GM13977 (cell line): ENCODE measurements at regions not wholly inside any gene's neighbourhood (a gene's known extent, or its start where the extent isn't known, plus 50 kb on each side); places are given as distances from the start of the nearest gene placed in this dataset.

Experiments
- DNase-seq: peaks from one replicate; pipeline ENCODE4 v3.0.0; 2012; ENCODE audit warnings: low spot score
- in situ Hi-C: fragments of 300-500 bp; cut with MboI; formaldehyde crosslinking; loops from one replicate; pipeline ENCODE4 v1.12.0; 2022; ENCODE audit warnings: low sequenced_read_pairs, low pct_unique_long_range_greater_than_20kb, mixed read lengths, inconsistent platforms; ENCODE audit not compliant: unreplicated experiment
- TF ChIP-seq, protein P1 (sequence below): IDR thresholded peaks from 2 replicates; pipeline ENCODE4 v1.5.1; 2012; ENCODE audit warnings: mild to moderate bottlenecking, control low read depth; ENCODE audit not compliant: insufficient read depth; ENCODE audit errors: extremely low read depth, missing control alignments

DNA sequence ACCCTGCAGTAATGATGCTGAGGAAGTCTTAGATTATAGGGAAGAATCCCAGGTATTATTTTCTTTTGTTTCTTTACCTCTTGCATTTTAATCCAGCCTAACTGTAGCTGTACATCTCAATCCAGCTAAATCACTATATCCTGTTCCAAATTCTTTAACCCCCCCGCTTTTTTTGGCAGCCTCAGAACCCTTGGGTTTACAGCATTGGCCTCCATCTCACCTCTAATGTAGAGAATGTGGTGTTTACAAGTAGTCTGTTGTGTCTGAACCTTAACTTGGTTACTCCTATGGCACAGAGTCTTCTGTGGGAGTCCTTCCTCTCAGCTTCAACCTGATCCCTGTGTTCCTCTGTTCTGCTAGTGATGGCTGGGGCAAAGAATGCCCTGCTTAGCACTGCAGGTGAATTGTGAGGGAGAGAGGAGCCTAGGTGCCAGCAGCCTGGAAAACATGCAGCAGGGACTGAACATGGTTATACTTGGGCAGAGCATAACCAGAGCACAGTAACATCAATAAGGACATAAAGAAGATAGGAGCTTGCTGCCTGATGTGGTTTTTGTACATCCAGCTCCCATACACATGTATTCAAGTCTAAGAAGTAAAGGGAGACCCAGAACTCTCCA lies 130.2 kb downstream of the FAM124B start:
- no peak for DNase-seq
- TF ChIP-seq, protein P1, sequence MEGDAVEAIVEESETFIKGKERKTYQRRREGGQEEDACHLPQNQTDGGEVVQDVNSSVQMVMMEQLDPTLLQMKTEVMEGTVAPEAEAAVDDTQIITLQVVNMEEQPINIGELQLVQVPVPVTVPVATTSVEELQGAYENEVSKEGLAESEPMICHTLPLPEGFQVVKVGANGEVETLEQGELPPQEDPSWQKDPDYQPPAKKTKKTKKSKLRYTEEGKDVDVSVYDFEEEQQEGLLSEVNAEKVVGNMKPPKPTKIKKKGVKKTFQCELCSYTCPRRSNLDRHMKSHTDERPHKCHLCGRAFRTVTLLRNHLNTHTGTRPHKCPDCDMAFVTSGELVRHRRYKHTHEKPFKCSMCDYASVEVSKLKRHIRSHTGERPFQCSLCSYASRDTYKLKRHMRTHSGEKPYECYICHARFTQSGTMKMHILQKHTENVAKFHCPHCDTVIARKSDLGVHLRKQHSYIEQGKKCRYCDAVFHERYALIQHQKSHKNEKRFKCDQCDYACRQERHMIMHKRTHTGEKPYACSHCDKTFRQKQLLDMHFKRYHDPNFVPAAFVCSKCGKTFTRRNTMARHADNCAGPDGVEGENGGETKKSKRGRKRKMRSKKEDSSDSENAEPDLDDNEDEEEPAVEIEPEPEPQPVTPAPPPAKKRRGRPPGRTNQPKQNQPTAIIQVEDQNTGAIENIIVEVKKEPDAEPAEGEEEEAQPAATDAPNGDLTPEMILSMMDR, result no peak
- in situ Hi-C loops, result loop anchor here (25.0 kb wide), 1 partner anchor 284 kb away; no protein-coding TSS in a partner anchor

DNA sequence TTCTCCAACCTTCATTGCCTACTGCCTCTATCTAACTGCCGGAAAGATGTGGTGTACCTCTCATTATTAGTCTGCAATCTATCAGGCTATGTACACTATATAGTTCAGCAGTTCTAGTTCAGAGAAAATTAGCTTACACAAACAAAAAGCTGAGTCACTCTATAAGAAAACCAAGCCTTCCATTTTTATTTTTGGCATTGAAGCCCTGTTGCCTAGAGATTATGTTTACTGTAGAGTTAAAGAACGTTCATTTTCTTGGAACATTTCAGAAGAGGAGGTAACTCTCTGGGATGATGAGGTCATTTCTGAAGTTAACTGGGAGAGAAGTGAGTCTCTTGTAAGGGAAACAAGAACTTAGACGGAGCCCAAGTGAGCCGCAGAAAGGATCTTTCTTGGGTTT lies 133.5 kb downstream of the FAM124B start:
- no peak for DNase-seq
- TF ChIP-seq, protein P1, result no peak
- in situ Hi-C loops, result loop anchor here (25.0 kb wide), 1 partner anchor 281 kb away; no protein-coding TSS in a partner anchor

DNA sequence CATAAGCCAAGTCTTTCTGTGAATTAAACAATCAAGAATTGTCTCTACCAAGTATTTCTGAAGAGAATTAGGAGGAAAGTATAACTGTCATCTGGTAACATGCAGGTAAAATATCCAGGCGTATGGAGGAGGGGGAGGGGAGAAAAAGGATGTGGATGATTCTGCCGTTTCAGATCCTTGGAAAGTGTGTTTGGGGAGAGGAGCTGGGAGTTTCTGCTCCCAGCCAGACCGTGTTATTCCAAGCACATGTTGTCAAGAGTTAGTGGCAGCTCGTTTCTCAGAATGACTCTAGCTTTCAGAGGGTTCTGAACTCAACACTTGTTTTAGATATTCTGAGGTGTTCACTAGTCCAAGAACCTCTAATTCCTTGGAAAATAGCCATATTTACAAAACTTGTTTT lies 137.6 kb downstream of the FAM124B start:
- in situ Hi-C loops, result loop anchor here (25.0 kb wide), 1 partner anchor 277 kb away; no protein-coding TSS in a partner anchor
- TF ChIP-seq, protein P1, result no peak
- DNase-seq, result no peak

DNA sequence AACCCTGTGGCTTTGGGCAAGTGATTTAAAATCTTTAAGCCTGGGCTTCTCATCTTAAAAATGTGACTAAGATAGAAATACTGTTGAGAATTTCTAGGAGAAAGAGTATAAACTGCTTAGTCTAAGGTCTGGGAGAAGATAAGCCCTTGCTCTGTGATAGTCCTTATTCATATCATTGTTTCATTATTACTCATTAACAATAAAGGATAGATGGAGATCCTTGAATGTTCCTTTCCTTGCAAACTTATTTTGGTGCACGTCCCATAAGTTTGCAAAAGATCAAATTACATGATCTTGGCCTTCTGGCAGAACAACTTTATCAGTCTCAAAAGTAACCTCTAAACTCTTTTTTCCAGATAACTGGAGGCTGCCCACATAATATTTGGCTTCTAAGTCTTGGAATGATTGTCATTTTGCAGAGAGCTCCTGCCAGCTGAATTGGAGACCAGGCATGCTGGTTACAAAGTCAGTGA lies 138.3 kb downstream of the FAM124B start:
- TF ChIP-seq, protein P1, result no peak
- in situ Hi-C loops, result loop anchor here (25.0 kb wide), 1 partner anchor 276 kb away; no protein-coding TSS in a partner anchor
- no peak for DNase-seq

DNA sequence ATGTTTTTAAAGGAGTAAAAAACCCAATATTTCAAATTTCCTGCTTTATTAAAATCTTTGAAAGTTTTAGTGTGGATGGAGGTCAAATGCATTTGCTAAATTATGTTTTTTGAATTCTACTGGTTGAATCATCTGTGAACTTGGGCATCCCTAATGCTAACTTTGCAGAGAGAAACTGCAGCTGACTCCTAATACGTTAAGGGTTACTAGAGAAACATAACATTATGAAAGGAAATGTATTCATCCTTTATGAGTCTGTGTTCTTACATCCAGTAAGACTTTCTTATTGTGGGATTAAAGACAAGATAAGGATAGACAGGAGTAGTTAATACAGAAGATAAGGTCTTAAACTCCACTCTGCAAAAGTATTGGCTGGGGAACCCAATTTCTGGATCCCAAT lies 140.6 kb downstream of the FAM124B start:
- DNase-seq, result no peak
- in situ Hi-C loops, result loop anchor here (25.0 kb wide), 1 partner anchor 274 kb away; no protein-coding TSS in a partner anchor
- TF ChIP-seq, protein P1, result no peak

DNA sequence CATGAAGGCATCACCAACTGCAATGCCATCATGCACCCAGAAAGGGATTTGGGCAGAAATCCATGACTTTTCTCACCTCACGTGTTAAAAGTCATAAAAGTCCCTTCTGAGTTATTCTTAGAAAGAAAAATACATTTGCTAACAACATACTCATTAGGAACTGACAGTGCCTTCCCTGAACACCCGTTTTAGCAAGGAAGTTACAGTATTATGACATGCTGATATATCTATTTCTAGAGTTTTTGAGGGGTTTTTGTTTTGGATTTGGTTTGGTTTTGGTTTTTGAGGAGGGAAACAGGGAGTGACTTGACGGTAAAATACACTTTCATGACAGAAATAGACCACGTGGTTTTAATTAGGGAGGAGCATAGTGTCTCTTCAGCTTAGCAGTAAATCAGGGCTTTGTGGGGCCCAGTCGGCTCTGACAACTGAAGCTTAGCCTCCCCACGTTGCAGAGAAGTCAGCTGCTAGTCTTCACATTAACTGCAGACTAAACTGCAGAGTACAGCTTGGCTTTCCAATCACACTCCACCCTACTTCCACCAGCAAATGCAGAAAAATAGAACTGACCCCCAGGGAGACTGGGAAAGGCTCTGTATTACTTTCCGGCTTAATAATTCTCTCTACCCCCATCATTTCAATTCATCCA lies 141.4 kb downstream of the FAM124B start:
- TF ChIP-seq, protein P1, result no peak
- in situ Hi-C loops, result loop anchor here (25.0 kb wide), 1 partner anchor 273 kb away; no protein-coding TSS in a partner anchor
- DNase-seq, result no peak
